K562 (cell line): ENCODE measurements at regions not wholly inside any gene's neighbourhood (a gene's known extent, or its start where the extent isn't known, plus 50 kb on each side); places are given as distances from the start of the nearest gene placed in this dataset.

Experiments used
- ATAC-seq: fragments of 200-7000 bp; cut with Tn5 transposase; 3 replicates; pipeline ENCODE4 v1.9.1; 2020; ENCODE audit warnings: moderate library complexity
- BruUV-seq: library from RNA; stranded (reverse); fragments of 400-500 nt; replicated peaks from 2 replicates; lab custom pipeline; 2021; lab: Mats Ljungman, UMichigan
- CTCF ChIA-PET: fragments of 300-600 bp; formaldehyde crosslinking; extraction: SDS; loops from one replicate; lab custom pipeline; 2021; ENCODE audit warnings: low intra/inter-chr PET ratio; lab: Yijun Ruan, JAX
- POLR2A ChIA-PET: fragments of 300-600, 350-650 bp; sonication (Branson Sonifier 250); formaldehyde crosslinking; extraction: SDS; loops from one replicate; lab custom pipeline; 2021; ENCODE audit warnings: antibody characterized with exemption, inconsistent platforms; lab: Yijun Ruan, JAX
- DNase-seq, 4 experiments: peaks; one replicate each; pipeline versions ENCODE4 v3.0.0 to v3.0.0-alpha.2; 2011 to 2018; ENCODE audit warnings: low spot score in 3 of 4, mixed read lengths in 3 of 4; ENCODE audit errors: extremely low read depth in 1 of 4
- FAIRE-seq: peaks from 2 replicates; lab custom pipeline; 2011; peaks lifted over from hg19 to GRCh38; lab: Jason Lieb, UNC
- H2AFZ ChIP-seq: 2 replicates; pipeline ENCODE4 v1.6.0; 2011; ENCODE audit warnings: low read depth, low read length, control low read depth, inconsistent platforms
- H3K27ac ChIP-seq: fragments of 200-600 bp; 3 replicates; pipeline ENCODE4 v1.8.0; 2011; ENCODE audit warnings: low read depth, mild to moderate bottlenecking, control low read depth, inconsistent platforms, low read length, moderate library complexity, mixed read lengths; ENCODE audit errors: extremely low read depth
- H3K27me3 ChIP-seq, 2 experiments: fragments of 300-600 bp in 1 of 2; 2 replicates in 1 of 2; 3 replicates in 1 of 2; pipeline versions ENCODE4 v1.6.0 to v1.8.0; 2011; ENCODE audit warnings: inconsistent platforms in 2 of 2, low read length in 2 of 2, mild to moderate bottlenecking in 1 of 2, mixed read lengths in 1 of 2, moderate library complexity in 1 of 2; ENCODE audit not compliant: control insufficient read depth in 2 of 2, insufficient read depth in 2 of 2
- H3K36me3 ChIP-seq: fragments of 300-600 bp; 3 replicates; pipeline ENCODE4 v1.8.0; 2011; ENCODE audit warnings: mild to moderate bottlenecking, low read length, inconsistent platforms; ENCODE audit not compliant: control insufficient read depth, insufficient read depth
- H3K4me1 ChIP-seq, 2 experiments: fragments of 200-600 bp in 1 of 2; replicated peaks in 1 of 2; 2 replicates in 1 of 2; 3 replicates in 1 of 2; pipeline versions ENCODE4 v1.5.1 to v1.8.0; 2011; ENCODE audit warnings: inconsistent platforms in 2 of 2, low read length in 2 of 2, mild to moderate bottlenecking in 1 of 2, mixed read lengths in 1 of 2, moderate library complexity in 1 of 2; ENCODE audit not compliant: control insufficient read depth in 2 of 2, insufficient read depth in 2 of 2
- H3K4me2 ChIP-seq: 2 replicates; pipeline ENCODE4 v1.6.1; 2011; ENCODE audit warnings: low read length, control low read depth, inconsistent platforms, mixed read lengths; ENCODE audit not compliant: insufficient read depth
- H3K4me3 ChIP-seq: fragments of 200-600 bp; sonication (generic), shearing (Covaris generic); 2 replicates; pipeline ENCODE4 v1.5.1; 2016; ENCODE audit warnings: control low read depth, inconsistent platforms
- H3K79me2 ChIP-seq: fragments of 200-600 bp; 3 replicates; pipeline ENCODE4 v1.8.0; 2011; ENCODE audit warnings: low read length, inconsistent platforms; ENCODE audit not compliant: control insufficient read depth, insufficient read depth
- H3K9ac ChIP-seq, 2 experiments: 2 replicates each; pipeline versions ENCODE4 v1.6.0 to v1.6.1; 2011; ENCODE audit warnings: low read depth in 2 of 2, low read length in 2 of 2, control low read depth in 1 of 2, inconsistent platforms in 1 of 2, mild to moderate bottlenecking in 1 of 2, mixed read lengths in 1 of 2; ENCODE audit not compliant: insufficient read depth in 1 of 2
- H3K9me1 ChIP-seq: one replicate; pipeline ENCODE4 v1.6.0; 2011; ENCODE audit warnings: inconsistent platforms, mild to moderate bottlenecking, low read length, moderate library complexity; ENCODE audit not compliant: control insufficient read depth, insufficient read depth
- H3K9me3 ChIP-seq: replicated peaks from 2 replicates; pipeline ENCODE4 v1.5.1; 2011; ENCODE audit warnings: low read depth, low read length, inconsistent platforms; ENCODE audit not compliant: control insufficient read depth, insufficient read depth
- H4K20me1 ChIP-seq: replicated peaks from 2 replicates; pipeline ENCODE4 v1.6.1; 2011; ENCODE audit warnings: low read length, inconsistent platforms, mixed read lengths; ENCODE audit not compliant: control insufficient read depth, insufficient read depth
- ARHGAP35 ChIP-seq: fragments of 450-650 bp; IDR thresholded peaks from 2 replicates; pipeline ENCODE4 v1.6.1; 2018; ENCODE audit not compliant: partially characterized antibody
- ATF3 ChIP-seq, 2 experiments: fragments of 450-650 bp in 1 of 2; sonication (generic) in 1 of 2; formaldehyde crosslinking in 1 of 2; IDR thresholded peaks in 1 of 2; conservative IDR thresholded peaks in 1 of 2; 2 replicates each; pipeline versions ENCODE4 v1.6.1 to v1.8.1; 2016 to 2023; ENCODE audit warnings: mild to moderate bottlenecking in 2 of 2, moderate library complexity in 2 of 2, inconsistent platforms in 1 of 2, missing genetic modification reagents in 1 of 2
- CEBPZ ChIP-seq: fragments of 150-350 bp; IDR thresholded peaks from 2 replicates; pipeline ENCODE4 v1.6.1; 2014; ENCODE audit warnings: low read depth, mild to moderate bottlenecking, low read length, borderline replicate concordance
- EGR1 ChIP-seq: fragments of 450-650 bp; conservative IDR thresholded peaks from 2 replicates; pipeline ENCODE4 v1.6.1; 2017; ENCODE audit warnings: mild to moderate bottlenecking
- JUND ChIP-seq, 2 experiments: IDR thresholded peaks; 2 replicates in 1 of 2; 3 replicates in 1 of 2; pipeline ENCODE4 v1.6.1; 2011; ENCODE audit warnings: borderline replicate concordance in 2 of 2, low read depth in 2 of 2, low read length in 2 of 2, improper control_type of control experiment in 1 of 2, missing biosample characterization in 1 of 2, missing genetic modification characterization in 1 of 2, missing genetic modification reagents in 1 of 2
- MTA2 ChIP-seq: fragments of 450-650 bp; IDR thresholded peaks from 2 replicates; pipeline ENCODE4 v1.6.1; 2016; ENCODE audit warnings: low read depth
- NR1H2 ChIP-seq: sonication (generic); formaldehyde crosslinking; IDR thresholded peaks from 2 replicates; pipeline ENCODE4 v1.4.0; 2020; ENCODE audit warnings: mild to moderate bottlenecking, missing genetic modification reagents
- PURB ChIP-seq: sonication (generic); formaldehyde crosslinking; IDR thresholded peaks from 2 replicates; pipeline ENCODE4 v1.9.0; 2021; ENCODE audit warnings: low read depth, mild to moderate bottlenecking, missing genetic modification reagents
- RFX1 ChIP-seq: fragments of 450-650 bp; IDR thresholded peaks from 2 replicates; pipeline ENCODE4 v1.6.1; 2016; ENCODE audit warnings: mild to moderate bottlenecking, moderate library complexity
- SP1 ChIP-seq: sonication (generic); formaldehyde crosslinking; IDR thresholded peaks from 2 replicates; pipeline ENCODE4 v1.8.1; 2022; ENCODE audit warnings: mild to moderate bottlenecking, missing genetic modification reagents
- ZNF165 ChIP-seq: fragments of 250-450 bp; sonication (Bioruptor Pico); IDR thresholded peaks from 2 replicates; pipeline ENCODE4 v1.4.0; 2020; ENCODE audit warnings: borderline replicate concordance
- WGBS: fragments of 100-300 bp; shearing (Covaris generic); methylation state at CpG from one replicate; pipeline ENCODE4 v1.1.6; 2016; ENCODE audit warnings: low coverage, mixed read lengths; ENCODE audit not compliant: insufficient coverage; ENCODE audit errors: missing lambda C conversion rate; 5-methylcytosine and 5-hydroxymethylcytosine counted together
- in situ Hi-C: fragments of 300-500 bp; cut with MboI; formaldehyde crosslinking; loops from 4 replicates; pipeline ENCODE4 v1.15.0; 2018; ENCODE audit warnings: inconsistent platforms, mixed read lengths
- intact Hi-C: fragments of 100-400 bp; cut with micrococcal nuclease; formaldehyde crosslinking; loops from 2 replicates; pipeline ENCODE4 v1.14.2; 2022

GRCh38 chr7:45978010-45978681, 57.1 kb upstream of the IGFBP3 start:
- in situ Hi-C loops: no loop called here
- no peaks in the 10 kb centered on the region for H3K79me2 ChIP-seq
- peak in 1 of 4 experiments; percentile 4 for DNase-seq
- 1% methylated on average over 11 of the region's 11 CpGs for WGBS
- intact Hi-C loops: no loop called here
- FAIRE-seq: no peak
- ATAC-seq: no peak
- no peaks in the 10 kb centered on the region for H3K36me3 ChIP-seq
- H3K27me3 ChIP-seq: no peaks in the 10 kb centered on the region
- no peak for TF ChIP-seq ARHGAP35
- TF ChIP-seq JUND (IDR thresholded peaks at IDR 0.05; ENCODE audit: borderline replicate concordance, low read depth, low read length): no peak
- 0 out of 3 replicates have a peak, but pooled peaks have one; percentile 15 for TF ChIP-seq JUND (tag; IDR thresholded peaks at IDR 0.05; ENCODE audit: borderline replicate concordance, low read depth, low read length)
- peak; percentile 52 for TF ChIP-seq EGR1
- TF ChIP-seq ZNF165: no peak
- peak; percentile 68 for TF ChIP-seq RFX1
- TF ChIP-seq NR1H2: no peak
- peak; percentile 41 for TF ChIP-seq ATF3 (IDR thresholded peaks at IDR 0.05)
- TF ChIP-seq ATF3 (CRISPR knock-in tag; conservative IDR thresholded peaks at IDR 0.05): no peak
- TF ChIP-seq SP1 (CRISPR knock-in tag): no peak
- TF ChIP-seq CEBPZ: no peak
- TF ChIP-seq MTA2: no peak
- TF ChIP-seq PURB (CRISPR knock-in tag): no peak
- H3K9me3 ChIP-seq: no peaks in the 10 kb centered on the region
- no peak overlapping the region for H3K4me2 ChIP-seq
- H3K4me1 ChIP-seq: no peaks in the 10 kb centered on the region
- no peak overlapping the region for H3K4me3 ChIP-seq
- H2AFZ ChIP-seq: no peak overlapping the region
- BruUV-seq: no TSS peak
- ChIA-PET CTCF (no interaction called here), POLR2A (no interaction called here)
- H3K27ac ChIP-seq: no peak overlapping the region
- no peaks in the 10 kb centered on the region for H4K20me1 ChIP-seq
- no peak overlapping the region for H3K9ac ChIP-seq
- H3K9me1 ChIP-seq: no peaks in the 10 kb centered on the region
